T-helper 17 cell (primary cell): ENCODE measurements at regions not wholly inside any gene's neighbourhood (a gene's known extent, or its start where the extent isn't known, plus 50 kb on each side); places are given as distances from the start of the nearest gene placed in this dataset.

ENCODE experiments used
- ATAC-seq: fragments of 150-1000 bp; cut with Tn5 transposase; 2 replicates; pipeline ENCODE4 v1.10.0; 2021; ENCODE audit warnings: mild to moderate bottlenecking, moderate library complexity
- DNase-seq, 3 donors: peaks; one replicate each; pipeline versions ENCODE4 v3.0.0 to v3.0.0-alpha.2; 2020 to 2021
- H3K9me3 ChIP-seq: one replicate; pipeline ENCODE4 v1.7.0; 2013; ENCODE audit warnings: low read length, mild to moderate bottlenecking; ENCODE audit not compliant: control insufficient read depth, poor library complexity, severe bottlenecking
- H3K27ac Mint-ChIP-seq: one replicate; pipeline ENCODE4 v1.8.0; 2022; ENCODE audit warnings: mild to moderate bottlenecking, moderate library complexity, mixed read lengths
- H3K27me3 Mint-ChIP-seq: one replicate; pipeline ENCODE4 v1.8.0; 2022; ENCODE audit warnings: mixed read lengths
- H3K36me3 Mint-ChIP-seq: one replicate; pipeline ENCODE4 v1.8.0; 2022; ENCODE audit warnings: low read depth, mixed read lengths
- H3K4me1 Mint-ChIP-seq: one replicate; pipeline ENCODE4 v1.8.0; 2022; ENCODE audit warnings: mild to moderate bottlenecking, mixed read lengths
- H3K4me3 Mint-ChIP-seq: one replicate; pipeline ENCODE4 v1.8.0; 2022; ENCODE audit warnings: mild to moderate bottlenecking, moderate library complexity, mixed read lengths

- ATAC-seq: no peak
- DNase-seq: no peak
- Mint-ChIP-seq H3K27me3 (no peaks in the 10 kb centered on the region), H3K4me1 (no peaks in the 10 kb centered on the region), H3K27ac (no peak overlapping the region), H3K4me3 (no peak overlapping the region), H3K36me3 (no peaks in the 10 kb centered on the region)
- H3K9me3 ChIP-seq: no peaks in the 10 kb centered on the region
Measured at GRCh38 chr12:16919551-16919950, 313.6 kb upstream of the LMO3 start.

GRCh38 chr12:16914853-16915252 lies 308.9 kb upstream of the LMO3 start:
- no peaks in the 10 kb centered on the region for H3K9me3 ChIP-seq
- Mint-ChIP-seq H3K27me3 (no peaks in the 10 kb centered on the region), H3K27ac (no peak overlapping the region), H3K4me1 (no peaks in the 10 kb centered on the region), H3K4me3 (no peak overlapping the region), H3K36me3 (no peaks in the 10 kb centered on the region)
- no peak for ATAC-seq
- DNase-seq: no peak

GRCh38 chr12:16913832-16914490 lies 308.0 kb upstream of the LMO3 start:
- no peak for ATAC-seq
- no peaks in the 10 kb centered on the region for H3K27me3 Mint-ChIP-seq
- no peak overlapping the region for H3K27ac Mint-ChIP-seq

GRCh38 chr12:16901946-16902345 lies 296.0 kb upstream of the LMO3 start:
- H3K4me1 Mint-ChIP-seq: no peaks in the 10 kb centered on the region
- no peaks in the 10 kb centered on the region for H3K9me3 ChIP-seq
- no peaks in the 10 kb centered on the region for H3K27me3 Mint-ChIP-seq
- H3K36me3 Mint-ChIP-seq: no peaks in the 10 kb centered on the region
- ATAC-seq: no peak
- DNase-seq: no peak
- H3K27ac Mint-ChIP-seq: no peak overlapping the region
- no peak overlapping the region for H3K4me3 Mint-ChIP-seq

More at GRCh38 chr12:16913832-16914490, 308.0 kb upstream of the LMO3 start:
- no peak overlapping the region for H3K4me3 Mint-ChIP-seq
- no peak for DNase-seq
- H3K36me3 Mint-ChIP-seq: no peaks in the 10 kb centered on the region
- H3K9me3 ChIP-seq: no peaks in the 10 kb centered on the region
- H3K4me1 Mint-ChIP-seq: no peaks in the 10 kb centered on the region

- DNase-seq (no peak), ATAC-seq (no peak)
- H3K4me3 Mint-ChIP-seq: no peak overlapping the region
Measured at GRCh38 chr12:16893426-16893825, 287.5 kb upstream of the LMO3 start.

GRCh38 chr12:16891673-16892072 lies 285.7 kb upstream of the LMO3 start:
- H3K4me1 Mint-ChIP-seq: no peaks in the 10 kb centered on the region
- no peaks in the 10 kb centered on the region for H3K9me3 ChIP-seq
- H3K4me3 Mint-ChIP-seq: no peak overlapping the region
- no peaks in the 10 kb centered on the region for H3K36me3 Mint-ChIP-seq
- ATAC-seq (no peak), DNase-seq (no peak)
- H3K27me3 Mint-ChIP-seq: no peaks in the 10 kb centered on the region
- no peak overlapping the region for H3K27ac Mint-ChIP-seq

More at GRCh38 chr12:16893426-16893825, 287.5 kb upstream of the LMO3 start:
- no peaks in the 10 kb centered on the region for H3K4me1 Mint-ChIP-seq
- H3K27me3 Mint-ChIP-seq: no peaks in the 10 kb centered on the region
- H3K9me3 ChIP-seq: no peaks in the 10 kb centered on the region
- no peak overlapping the region for H3K27ac Mint-ChIP-seq
- H3K36me3 Mint-ChIP-seq: no peaks in the 10 kb centered on the region

- no peaks in the 10 kb centered on the region for H3K9me3 ChIP-seq
- DNase-seq (no peak), ATAC-seq (no peak)
- no peak overlapping the region for H3K27ac Mint-ChIP-seq
- H3K36me3 Mint-ChIP-seq: no peaks in the 10 kb centered on the region
- no peaks in the 10 kb centered on the region for H3K27me3 Mint-ChIP-seq
- H3K4me1 Mint-ChIP-seq: no peaks in the 10 kb centered on the region
- H3K4me3 Mint-ChIP-seq: no peak overlapping the region
Measured at GRCh38 chr12:16884819-16885218, 278.9 kb upstream of the LMO3 start.

GRCh38 chr12:16884056-16884455 lies 278.1 kb upstream of the LMO3 start:
- no peaks in the 10 kb centered on the region for H3K36me3 Mint-ChIP-seq

GRCh38 chr12:16881986-16882570 lies 276.1 kb upstream of the LMO3 start:
- H3K36me3 Mint-ChIP-seq: no peaks in the 10 kb centered on the region
- no peaks in the 10 kb centered on the region for H3K9me3 ChIP-seq
- H3K27ac Mint-ChIP-seq: no peak overlapping the region
- no peak for ATAC-seq
- no peaks in the 10 kb centered on the region for H3K4me1 Mint-ChIP-seq
- H3K4me3 Mint-ChIP-seq: no peak overlapping the region
- no peak for DNase-seq
- H3K27me3 Mint-ChIP-seq: no peaks in the 10 kb centered on the region

More at GRCh38 chr12:16884056-16884455, 278.1 kb upstream of the LMO3 start:
- Mint-ChIP-seq H3K4me3 (no peak overlapping the region), H3K27ac (no peak overlapping the region), H3K4me1 (no peaks in the 10 kb centered on the region), H3K27me3 (no peaks in the 10 kb centered on the region)
- ATAC-seq (no peak), DNase-seq (no peak)
- no peaks in the 10 kb centered on the region for H3K9me3 ChIP-seq

- no peaks in the 10 kb centered on the region for H3K9me3 ChIP-seq
- H3K4me3 Mint-ChIP-seq: no peak overlapping the region
- H3K27ac Mint-ChIP-seq: no peak overlapping the region
- DNase-seq (no peak), ATAC-seq (no peak)
- no peaks in the 10 kb centered on the region for H3K36me3 Mint-ChIP-seq
- H3K4me1 Mint-ChIP-seq: no peaks in the 10 kb centered on the region
- H3K27me3 Mint-ChIP-seq: no peaks in the 10 kb centered on the region
Measured at GRCh38 chr12:16880864-16881285, 274.9 kb upstream of the LMO3 start.

- no peak overlapping the region for H3K27ac Mint-ChIP-seq
- H3K9me3 ChIP-seq: no peaks in the 10 kb centered on the region
- H3K36me3 Mint-ChIP-seq: no peaks in the 10 kb centered on the region
- H3K4me3 Mint-ChIP-seq: no peak overlapping the region
- ATAC-seq: no peak
- H3K4me1 Mint-ChIP-seq: no peaks in the 10 kb centered on the region
- H3K27me3 Mint-ChIP-seq: no peaks in the 10 kb centered on the region
- DNase-seq: no peak
Measured at GRCh38 chr12:16870845-16871244, 264.9 kb upstream of the LMO3 start.

- Mint-ChIP-seq H3K4me3 (no peak overlapping the region), H3K27ac (no peak overlapping the region), H3K27me3 (no peaks in the 10 kb centered on the region), H3K4me1 (no peaks in the 10 kb centered on the region), H3K36me3 (no peaks in the 10 kb centered on the region)
- no peak for ATAC-seq
- DNase-seq: no peak
- no peaks in the 10 kb centered on the region for H3K9me3 ChIP-seq
Measured at GRCh38 chr12:16863742-16864141, 257.8 kb upstream of the LMO3 start.

GRCh38 chr12:16857456-16857923 lies 251.5 kb upstream of the LMO3 start:
- Mint-ChIP-seq H3K36me3 (no peaks in the 10 kb centered on the region), H3K4me1 (no peaks in the 10 kb centered on the region), H3K27ac (no peak overlapping the region), H3K4me3 (no peak overlapping the region), H3K27me3 (no peaks in the 10 kb centered on the region)
- H3K9me3 ChIP-seq: no peaks in the 10 kb centered on the region
- DNase-seq: no peak
- ATAC-seq: no peak

GRCh38 chr12:16854465-16854864 lies 248.5 kb upstream of the LMO3 start:
- no peak for DNase-seq
- no peaks in the 10 kb centered on the region for H3K4me1 Mint-ChIP-seq
- H3K27me3 Mint-ChIP-seq: no peaks in the 10 kb centered on the region
- H3K27ac Mint-ChIP-seq: no peak overlapping the region
- H3K36me3 Mint-ChIP-seq: no peaks in the 10 kb centered on the region
- H3K9me3 ChIP-seq: no peaks in the 10 kb centered on the region
- no peak for ATAC-seq
- no peak overlapping the region for H3K4me3 Mint-ChIP-seq
